Muscle layer of duodenum (tissue), 2 donors: ENCODE measurements at regions not wholly inside any gene's neighbourhood (a gene's known extent, or its start where the extent isn't known, plus 50 kb on each side); places are given as distances from the start of the nearest gene placed in this dataset.
"Not testable (repeated sequence)": the region's sequence is repeated elsewhere in the genome, so short reads cannot be mapped to it uniquely, and the experiment has no call there.

Experiments used
- H3K27ac ChIP-seq: one replicate; pipeline ENCODE4 v1.7.0; 2013; ENCODE audit warnings: mild to moderate bottlenecking, low read length
- H3K27me3 ChIP-seq: one replicate; pipeline ENCODE4 v1.7.0; 2013; ENCODE audit warnings: low read depth, mild to moderate bottlenecking, control low read depth, low read length
- H3K36me3 ChIP-seq, 2 donors: one replicate each; pipeline ENCODE4 v1.7.0; 2013; ENCODE audit warnings: low read length in 2 of 2, control low read depth in 1 of 2, mild to moderate bottlenecking in 1 of 2; ENCODE audit not compliant: insufficient read depth in 2 of 2, control insufficient read depth in 1 of 2
- H3K4me1 ChIP-seq, 2 donors: one replicate each; pipeline ENCODE4 v1.7.0; 2013; ENCODE audit warnings: low read length in 2 of 2, mild to moderate bottlenecking in 2 of 2, control low read depth in 1 of 2, moderate library complexity in 1 of 2; ENCODE audit not compliant: insufficient read depth in 2 of 2, control insufficient read depth in 1 of 2
- H3K4me3 ChIP-seq, 2 donors: one replicate each; pipeline ENCODE4 v1.7.0; 2013; ENCODE audit warnings: low read length in 2 of 2, low read depth in 1 of 2, mild to moderate bottlenecking in 1 of 2
- H3K9me3 ChIP-seq, 2 donors: one replicate each; pipeline ENCODE4 v1.7.0; 2013; ENCODE audit warnings: low read length in 2 of 2, control low read depth in 1 of 2, mild to moderate bottlenecking in 1 of 2; ENCODE audit not compliant: control insufficient read depth in 1 of 2
- donor health status: healthy.

GRCh38 chr1:213340593-213340992 is 289.6 kb downstream of the RPS6KC1 start:
- H3K9me3 ChIP-seq: no peaks in the 10 kb centered on the region
- no peak overlapping the region for H3K27ac ChIP-seq
- H3K4me1 ChIP-seq: peaks cover 0 to under 1% of the 10 kb centered on the region in 2 donors
- H3K4me3 ChIP-seq: no peak overlapping the region
- H3K36me3 ChIP-seq: no peaks in the 10 kb centered on the region
- no peaks in the 10 kb centered on the region for H3K27me3 ChIP-seq

- Histone ChIP-seq H3K36me3 (no peaks in the 10 kb centered on the region), H3K9me3 (no peaks in the 10 kb centered on the region), H3K27ac (no peak overlapping the region), H3K4me3 (no peak overlapping the region), H3K4me1 (peaks cover 0 to 3% of the 10 kb centered on the region in 2 donors), H3K27me3 (no peaks in the 10 kb centered on the region)
These were observed 294.6 kb downstream of the RPS6KC1 start for GRCh38 chr1:213345621-213346020.

- Histone ChIP-seq H3K27me3 (no peaks in the 10 kb centered on the region), H3K27ac (no peak overlapping the region), H3K4me1 (no peaks in the 10 kb centered on the region), H3K9me3 (no peaks in the 10 kb centered on the region), H3K4me3 (no peak overlapping the region), H3K36me3 (no peaks in the 10 kb centered on the region)
These were observed 306.4 kb downstream of the RPS6KC1 start for GRCh38 chr1:213357403-213357802.

GRCh38 chr1:213358368-213358767 is 307.3 kb downstream of the RPS6KC1 start:
- H3K36me3 ChIP-seq, H3K27me3 ChIP-seq, H3K9me3 ChIP-seq, H3K4me1 ChIP-seq, H3K4me3 ChIP-seq, H3K27ac ChIP-seq: not testable (repeated sequence)

- no peak overlapping the region for H3K27ac ChIP-seq
- H3K27me3 ChIP-seq: no peaks in the 10 kb centered on the region
- H3K36me3 ChIP-seq: no peaks in the 10 kb centered on the region
- H3K9me3 ChIP-seq: no peaks in the 10 kb centered on the region
- H3K4me3 ChIP-seq: no peak overlapping the region
- H3K4me1 ChIP-seq: no peaks in the 10 kb centered on the region
These were observed 311.6 kb downstream of the RPS6KC1 start for GRCh38 chr1:213362598-213362997.

- H3K4me1 ChIP-seq: no peaks in the 10 kb centered on the region
- no peak overlapping the region for H3K4me3 ChIP-seq
- no peaks in the 10 kb centered on the region for H3K9me3 ChIP-seq
- H3K27me3 ChIP-seq: no peaks in the 10 kb centered on the region
- H3K36me3 ChIP-seq: no peaks in the 10 kb centered on the region
- no peak overlapping the region for H3K27ac ChIP-seq
These were observed 315.2 kb downstream of the RPS6KC1 start for GRCh38 chr1:213366141-213366831.

GRCh38 chr1:213369465-213369864 is 318.4 kb downstream of the RPS6KC1 start:
- Histone ChIP-seq H3K27me3 (no peaks in the 10 kb centered on the region), H3K27ac (no peak overlapping the region), H3K9me3 (no peaks in the 10 kb centered on the region), H3K4me1 (no peaks in the 10 kb centered on the region), H3K4me3 (no peak overlapping the region), H3K36me3 (no peaks in the 10 kb centered on the region)

- no peaks in the 10 kb centered on the region for H3K27me3 ChIP-seq
- no peaks in the 10 kb centered on the region for H3K36me3 ChIP-seq
- no peak overlapping the region for H3K4me3 ChIP-seq
- H3K27ac ChIP-seq: no peak overlapping the region
- H3K9me3 ChIP-seq: no peaks in the 10 kb centered on the region
- no peaks in the 10 kb centered on the region for H3K4me1 ChIP-seq
These were observed 319.5 kb downstream of the RPS6KC1 start for GRCh38 chr1:213370523-213370922.

GRCh38 chr1:213371525-213371846 is 320.4 kb downstream of the RPS6KC1 start:
- H3K27me3 ChIP-seq: no peaks in the 10 kb centered on the region

GRCh38 chr1:213371847-213372619 is 321.0 kb downstream of the RPS6KC1 start:
- no peaks in the 10 kb centered on the region for H3K4me1 ChIP-seq
- no peaks in the 10 kb centered on the region for H3K36me3 ChIP-seq
- no peak overlapping the region for H3K4me3 ChIP-seq
- no peaks in the 10 kb centered on the region for H3K9me3 ChIP-seq
- no peak overlapping the region for H3K27ac ChIP-seq
- H3K27me3 ChIP-seq: no peaks in the 10 kb centered on the region

More at GRCh38 chr1:213371525-213371846, 320.4 kb downstream of the RPS6KC1 start:
- no peaks in the 10 kb centered on the region for H3K4me1 ChIP-seq
- no peak overlapping the region for H3K27ac ChIP-seq
- no peaks in the 10 kb centered on the region for H3K9me3 ChIP-seq
- H3K36me3 ChIP-seq: no peaks in the 10 kb centered on the region
- H3K4me3 ChIP-seq: no peak overlapping the region

GRCh38 chr1:213374369-213374768 is 323.3 kb downstream of the RPS6KC1 start:
- Histone ChIP-seq H3K27me3 (no peaks in the 10 kb centered on the region), H3K9me3 (no peaks in the 10 kb centered on the region), H3K36me3 (no peaks in the 10 kb centered on the region), H3K4me3 (no peak overlapping the region), H3K4me1 (no peaks in the 10 kb centered on the region), H3K27ac (no peak overlapping the region)

- H3K27me3 ChIP-seq: no peaks in the 10 kb centered on the region
- H3K4me3 ChIP-seq: no peak overlapping the region
- no peaks in the 10 kb centered on the region for H3K36me3 ChIP-seq
- H3K27ac ChIP-seq: no peak overlapping the region
- no peaks in the 10 kb centered on the region for H3K9me3 ChIP-seq
- no peaks in the 10 kb centered on the region for H3K4me1 ChIP-seq
These were observed 324.0 kb downstream of the RPS6KC1 start for GRCh38 chr1:213375002-213375401.
